ENCODE measurements at regions not wholly inside any gene's neighbourhood (a gene's known extent, or its start where the extent isn't known, plus 50 kb on each side); places are given as distances from the start of the nearest gene placed in this dataset.
"Not testable (repeated sequence)": the region's sequence is repeated elsewhere in the genome, so short reads cannot be mapped to it uniquely, and the experiment has no call there.

GRCh38 chr9:67312504-67312903 is 320.2 kb upstream of the SPATA31A3 start:
- not testable (repeated sequence) for DNase-seq (ENCODE audit: low read depth in 1 of 2, low spot score in 1 of 2); H3K4me3 ChIP-seq; H3K4me1 ChIP-seq (ENCODE audit: low read depth)

GRCh38 chr9:67307109-67307508 is 314.8 kb upstream of the SPATA31A3 start:
- DNase-seq (ENCODE audit: low read depth in 1 of 2, low spot score in 1 of 2); H3K4me3 ChIP-seq; H3K27me3 ChIP-seq; H3K27ac ChIP-seq; H3K4me1 ChIP-seq (ENCODE audit: low read depth); H3K9me3 ChIP-seq (ENCODE audit: low read depth); H3K36me3 ChIP-seq: not testable (repeated sequence)

More at GRCh38 chr9:67312504-67312903, 320.2 kb upstream of the SPATA31A3 start:
- not testable (repeated sequence) for H3K27me3 ChIP-seq; H3K9me3 ChIP-seq (ENCODE audit: low read depth); H3K36me3 ChIP-seq; H3K27ac ChIP-seq

- not testable (repeated sequence) for DNase-seq (ENCODE audit: low read depth in 1 of 2, low spot score in 1 of 2); H3K4me3 ChIP-seq; H3K4me1 ChIP-seq (ENCODE audit: low read depth); H3K27me3 ChIP-seq; H3K27ac ChIP-seq; H3K9me3 ChIP-seq (ENCODE audit: low read depth); H3K36me3 ChIP-seq
These were observed 296.4 kb upstream of the SPATA31A3 start for GRCh38 chr9:67288797-67289196.

GRCh38 chr9:67288117-67288735 is 295.9 kb upstream of the SPATA31A3 start:
- not testable (repeated sequence) for H3K27me3 ChIP-seq; DNase-seq (ENCODE audit: low read depth in 1 of 2, low spot score in 1 of 2); H3K27ac ChIP-seq; H3K4me3 ChIP-seq; H3K4me1 ChIP-seq (ENCODE audit: low read depth); H3K36me3 ChIP-seq; H3K9me3 ChIP-seq (ENCODE audit: low read depth)

GRCh38 chr9:67284299-67284698 is 291.9 kb upstream of the SPATA31A3 start:
- H3K9me3 ChIP-seq (ENCODE audit: low read depth); H3K27ac ChIP-seq; H3K36me3 ChIP-seq; H3K4me1 ChIP-seq (ENCODE audit: low read depth); H3K4me3 ChIP-seq; H3K27me3 ChIP-seq; DNase-seq (ENCODE audit: low read depth in 1 of 2, low spot score in 1 of 2): not testable (repeated sequence)

DNA sequence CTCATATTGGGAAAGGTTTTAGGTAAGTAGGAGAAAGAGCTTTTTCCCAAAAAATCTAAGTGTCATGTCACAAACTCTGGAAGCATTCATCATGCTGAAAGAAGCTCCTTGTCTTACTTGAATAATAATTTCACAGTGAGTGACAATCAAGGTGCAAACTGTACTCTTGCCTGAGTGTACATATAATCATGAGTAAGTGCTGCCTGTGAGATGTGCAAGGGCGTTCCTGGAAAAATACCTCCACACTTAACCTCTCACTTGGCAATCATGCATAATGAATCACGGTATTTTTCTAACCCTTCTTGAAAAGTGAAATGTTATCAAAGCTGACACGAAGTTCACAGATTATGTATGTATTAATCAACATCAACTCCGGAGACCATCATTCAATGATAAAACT is 289.2 kb upstream of the SPATA31A3 start:
- not testable (repeated sequence) for H3K36me3 ChIP-seq; H3K27ac ChIP-seq; H3K27me3 ChIP-seq; DNase-seq (ENCODE audit: low read depth in 1 of 2, low spot score in 1 of 2); H3K4me1 ChIP-seq (ENCODE audit: low read depth); H3K9me3 ChIP-seq (ENCODE audit: low read depth); H3K4me3 ChIP-seq

GRCh38 chr9:67269692-67270091 is 277.3 kb upstream of the SPATA31A3 start:
- not testable (repeated sequence) for H3K27ac ChIP-seq; H3K36me3 ChIP-seq; H3K4me3 ChIP-seq; DNase-seq (ENCODE audit: low read depth in 1 of 2, low spot score in 1 of 2); H3K4me1 ChIP-seq (ENCODE audit: low read depth); H3K27me3 ChIP-seq; H3K9me3 ChIP-seq (ENCODE audit: low read depth)

GRCh38 chr9:67257894-67258293 is 265.5 kb upstream of the SPATA31A3 start:
- not testable (repeated sequence) for H3K27me3 ChIP-seq; H3K36me3 ChIP-seq; H3K4me1 ChIP-seq (ENCODE audit: low read depth); DNase-seq (ENCODE audit: low read depth in 1 of 2, low spot score in 1 of 2); H3K4me3 ChIP-seq; H3K27ac ChIP-seq; H3K9me3 ChIP-seq (ENCODE audit: low read depth)

GRCh38 chr9:67248967-67249366 is 256.6 kb upstream of the SPATA31A3 start:
- H3K36me3 ChIP-seq; DNase-seq (ENCODE audit: low read depth in 1 of 2, low spot score in 1 of 2); H3K27me3 ChIP-seq; H3K4me1 ChIP-seq (ENCODE audit: low read depth); H3K9me3 ChIP-seq (ENCODE audit: low read depth); H3K27ac ChIP-seq; H3K4me3 ChIP-seq: not testable (repeated sequence)

DNA sequence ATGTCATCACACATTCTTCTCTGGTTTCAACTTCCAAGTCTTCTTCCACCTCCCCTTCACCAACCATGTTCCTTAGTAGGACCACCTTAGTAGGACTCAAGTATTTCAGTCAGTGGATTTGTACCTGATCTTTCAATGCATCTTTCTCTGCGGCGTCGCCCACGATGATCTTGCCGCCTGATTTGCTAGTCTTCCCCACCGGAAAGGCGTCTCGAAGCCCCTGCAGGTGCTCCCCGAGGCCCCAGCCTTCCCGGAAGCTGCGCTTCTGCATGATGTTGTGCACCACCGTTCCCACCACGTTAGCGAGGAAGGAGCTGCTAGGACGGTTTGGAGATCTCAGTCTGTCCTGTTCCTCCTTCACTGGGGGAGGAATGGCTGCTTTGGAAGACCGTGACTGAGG is 219.7 kb upstream of the SPATA31A3 start:
- H3K27ac ChIP-seq; H3K9me3 ChIP-seq (ENCODE audit: low read depth); H3K36me3 ChIP-seq; H3K4me3 ChIP-seq; DNase-seq (ENCODE audit: low read depth in 1 of 2, low spot score in 1 of 2); H3K27me3 ChIP-seq; H3K4me1 ChIP-seq (ENCODE audit: low read depth): not testable (repeated sequence)

DNA sequence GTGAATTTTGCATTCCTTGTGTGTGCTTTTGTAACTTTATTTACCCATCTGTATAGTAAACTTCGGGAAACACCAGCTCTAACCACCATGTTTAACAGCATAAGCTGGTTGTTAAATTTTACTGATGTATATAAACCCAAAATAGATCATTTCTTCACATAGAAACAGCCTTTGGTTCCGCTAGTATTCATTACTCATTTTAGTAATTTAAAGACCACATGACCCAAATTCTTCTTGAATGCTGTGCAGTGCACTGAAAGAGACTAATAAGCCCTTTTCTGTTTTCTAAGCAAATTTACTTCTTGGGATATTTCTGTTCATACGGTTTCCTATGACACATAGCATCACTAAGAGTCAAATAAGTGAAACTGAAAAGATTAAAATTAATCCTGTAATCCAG is 218.5 kb upstream of the SPATA31A3 start:
- not testable (repeated sequence) for H3K9me3 ChIP-seq (ENCODE audit: low read depth); H3K4me3 ChIP-seq; H3K27me3 ChIP-seq; DNase-seq (ENCODE audit: low read depth in 1 of 2, low spot score in 1 of 2); H3K27ac ChIP-seq; H3K36me3 ChIP-seq; H3K4me1 ChIP-seq (ENCODE audit: low read depth)

DNA sequence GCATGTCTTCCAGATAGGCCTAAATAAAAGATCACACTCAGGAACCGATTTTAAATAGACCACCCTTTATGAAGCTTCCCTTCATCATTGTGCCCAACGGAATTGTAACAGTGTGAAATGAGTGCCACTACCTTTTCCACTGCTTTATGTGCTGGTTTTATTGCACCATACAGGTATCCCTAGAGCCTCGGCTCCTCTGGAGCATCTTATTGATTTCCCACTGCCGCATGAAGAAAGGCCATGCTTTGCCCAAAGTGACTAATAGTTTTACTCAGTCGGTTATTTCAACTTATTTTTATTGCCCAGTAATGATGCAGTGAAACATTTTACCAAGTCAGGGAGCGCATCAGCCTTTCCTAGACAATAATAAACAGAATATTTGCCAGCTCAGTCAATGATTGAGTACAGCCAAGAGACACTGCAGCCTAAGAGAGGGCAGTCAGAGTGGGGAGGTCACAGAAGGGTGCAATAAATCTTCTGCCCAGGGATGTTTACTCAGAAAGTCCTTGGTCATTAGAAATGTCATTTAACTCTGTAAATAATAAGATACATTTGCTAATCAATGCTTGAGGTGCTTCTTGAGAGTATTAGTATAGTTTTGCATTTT is 216.6 kb upstream of the SPATA31A3 start:
- H3K27ac ChIP-seq; H3K27me3 ChIP-seq; DNase-seq (ENCODE audit: low read depth in 1 of 2, low spot score in 1 of 2); H3K4me1 ChIP-seq (ENCODE audit: low read depth); H3K4me3 ChIP-seq; H3K9me3 ChIP-seq (ENCODE audit: low read depth); H3K36me3 ChIP-seq: not testable (repeated sequence)

- DNase-seq (ENCODE audit: low read depth in 1 of 2, low spot score in 1 of 2); H3K4me3 ChIP-seq; H3K27ac ChIP-seq; H3K27me3 ChIP-seq; H3K36me3 ChIP-seq; H3K4me1 ChIP-seq (ENCODE audit: low read depth); H3K9me3 ChIP-seq (ENCODE audit: low read depth): not testable (repeated sequence)
These were observed 203.8 kb upstream of the SPATA31A3 start for GRCh38 chr9:67196135-67196534.

GRCh38 chr9:67195357-67195756 is 203.0 kb upstream of the SPATA31A3 start:
- H3K27me3 ChIP-seq; H3K4me1 ChIP-seq (ENCODE audit: low read depth); DNase-seq (ENCODE audit: low read depth in 1 of 2, low spot score in 1 of 2); H3K4me3 ChIP-seq; H3K9me3 ChIP-seq (ENCODE audit: low read depth); H3K27ac ChIP-seq; H3K36me3 ChIP-seq: not testable (repeated sequence)

DNA sequence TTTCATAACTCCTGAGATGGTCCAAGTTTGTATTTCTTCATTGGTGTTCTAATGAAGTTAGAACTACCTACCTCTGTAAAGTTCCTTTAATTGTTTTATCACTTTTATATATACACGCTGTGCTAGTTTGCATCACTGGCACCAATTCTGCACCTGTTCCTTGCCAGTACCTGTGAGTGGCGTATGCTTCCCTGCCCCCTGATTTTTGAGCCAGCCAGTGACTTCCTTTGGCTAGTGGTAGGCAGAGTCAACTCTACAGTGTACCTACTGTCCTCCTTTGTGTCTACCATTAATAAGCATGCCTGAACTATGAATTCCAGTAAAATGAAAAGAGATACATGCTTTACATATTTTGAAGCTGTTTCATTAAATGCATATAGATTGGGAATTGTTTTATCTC is 186.8 kb upstream of the SPATA31A3 start:
- not testable (repeated sequence) for DNase-seq (ENCODE audit: low read depth in 1 of 2, low spot score in 1 of 2); H3K27me3 ChIP-seq; H3K36me3 ChIP-seq

More for the DNA sequence above, 186.8 kb upstream of the SPATA31A3 start:
- H3K9me3 ChIP-seq (ENCODE audit: low read depth); H3K4me3 ChIP-seq; H3K27ac ChIP-seq; H3K4me1 ChIP-seq (ENCODE audit: low read depth): not testable (repeated sequence)

All from cardiac muscle cell (in vitro differentiated cells and primary cell).